GM19395 (cell line): ENCODE measurements at regions not wholly inside any gene's neighbourhood (a gene's known extent, or its start where the extent isn't known, plus 50 kb on each side); places are given as distances from the start of the nearest gene placed in this dataset.

ENCODE experiments used
- ATAC-seq: cut with Tn5 transposase; IDR thresholded peaks from one replicate; pipeline ENCODE4 v1.9.1; 2021; ENCODE audit warnings: mild to moderate bottlenecking, moderate library complexity; ENCODE audit not compliant: unreplicated experiment

- ATAC-seq: no peak
Measured at GRCh38 chr22:19620742-19621371, 93.4 kb upstream of the SEPTIN5 start.

DNA sequence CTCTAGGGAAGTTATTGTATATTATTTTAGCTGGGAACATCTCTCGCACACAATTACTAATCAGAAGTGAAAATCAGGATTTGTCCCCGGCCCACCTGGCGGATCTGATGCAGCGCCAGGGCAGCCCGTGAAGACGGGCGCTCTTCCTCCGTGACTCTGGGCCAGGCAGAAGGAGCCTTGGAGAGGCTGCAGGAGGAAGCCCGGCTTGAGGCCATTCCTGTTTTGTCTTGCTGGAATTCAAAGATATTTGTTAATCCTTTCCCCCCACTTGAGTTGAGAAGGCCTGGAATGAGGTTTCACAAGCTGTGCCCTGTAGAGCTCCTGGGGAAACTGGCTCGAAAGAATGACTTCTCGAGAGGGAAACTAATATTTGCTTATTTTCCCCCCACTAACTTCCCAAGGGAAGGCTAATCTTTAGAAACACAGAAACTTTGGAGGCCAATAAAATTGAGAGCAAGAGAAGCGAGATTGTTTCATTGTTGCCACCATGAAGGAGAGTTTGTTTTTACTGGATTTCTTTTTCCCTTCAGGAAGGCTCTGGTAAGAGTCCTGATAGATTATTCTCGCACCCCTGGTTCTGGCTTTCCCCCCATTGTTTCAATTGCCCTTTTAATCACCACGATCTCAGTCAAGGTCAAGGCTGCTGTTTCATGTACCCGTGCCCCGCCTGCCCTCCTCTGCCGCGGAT lies 92.8 kb upstream of the SEPTIN5 start:
- no peak for ATAC-seq

DNA sequence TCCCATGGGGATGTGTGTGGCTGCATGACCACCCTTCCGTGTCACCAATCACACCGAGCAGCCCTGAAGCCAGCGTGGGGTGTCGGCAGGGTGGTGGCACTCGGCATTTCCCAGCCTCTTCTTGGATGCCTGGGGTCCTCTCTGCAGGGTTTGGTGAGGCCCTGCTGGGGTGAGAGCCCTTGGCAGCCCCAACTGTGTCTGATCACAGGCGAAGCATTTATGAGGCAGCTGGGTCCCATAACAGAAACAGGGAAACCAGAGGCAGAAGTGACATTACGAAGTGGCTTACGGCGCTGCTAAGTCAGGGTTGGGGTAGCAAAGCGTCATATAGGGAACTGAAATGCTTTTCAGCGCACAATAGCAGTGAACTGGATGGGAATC lies 92.3 kb upstream of the SEPTIN5 start:
- ATAC-seq: no peak

GRCh38 chr22:19625331-19626041 lies 88.8 kb upstream of the SEPTIN5 start:
- ATAC-seq: no peak

DNA sequence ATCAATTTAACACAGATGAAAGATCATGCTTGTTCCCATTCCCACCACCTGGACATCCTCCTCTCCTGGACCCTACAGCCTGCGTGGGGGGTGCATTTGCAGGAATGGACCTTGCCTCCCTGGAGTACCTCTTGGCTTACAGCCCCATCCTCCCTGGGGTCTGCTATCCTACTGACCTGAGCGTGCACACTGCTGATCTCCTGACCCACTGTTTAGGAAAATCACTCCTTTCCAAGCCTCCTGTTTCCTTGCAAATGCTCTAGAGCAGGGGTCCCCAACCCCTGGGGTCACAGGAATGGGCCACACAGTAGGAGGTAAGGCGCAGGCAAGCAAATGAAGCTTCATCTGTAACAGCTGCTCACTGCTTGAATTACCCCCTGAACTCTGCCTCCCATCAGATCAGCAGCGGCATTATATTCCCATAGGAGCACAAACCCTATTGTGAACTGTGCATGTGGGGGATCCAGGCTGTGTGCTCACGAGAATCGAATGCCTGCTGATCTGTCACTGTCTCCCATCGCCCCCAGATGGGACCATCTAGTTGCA lies 88.2 kb upstream of the SEPTIN5 start:
- ATAC-seq: no peak

GRCh38 chr22:19626666-19627065 lies 87.6 kb upstream of the SEPTIN5 start:
- ATAC-seq: no peak

DNA sequence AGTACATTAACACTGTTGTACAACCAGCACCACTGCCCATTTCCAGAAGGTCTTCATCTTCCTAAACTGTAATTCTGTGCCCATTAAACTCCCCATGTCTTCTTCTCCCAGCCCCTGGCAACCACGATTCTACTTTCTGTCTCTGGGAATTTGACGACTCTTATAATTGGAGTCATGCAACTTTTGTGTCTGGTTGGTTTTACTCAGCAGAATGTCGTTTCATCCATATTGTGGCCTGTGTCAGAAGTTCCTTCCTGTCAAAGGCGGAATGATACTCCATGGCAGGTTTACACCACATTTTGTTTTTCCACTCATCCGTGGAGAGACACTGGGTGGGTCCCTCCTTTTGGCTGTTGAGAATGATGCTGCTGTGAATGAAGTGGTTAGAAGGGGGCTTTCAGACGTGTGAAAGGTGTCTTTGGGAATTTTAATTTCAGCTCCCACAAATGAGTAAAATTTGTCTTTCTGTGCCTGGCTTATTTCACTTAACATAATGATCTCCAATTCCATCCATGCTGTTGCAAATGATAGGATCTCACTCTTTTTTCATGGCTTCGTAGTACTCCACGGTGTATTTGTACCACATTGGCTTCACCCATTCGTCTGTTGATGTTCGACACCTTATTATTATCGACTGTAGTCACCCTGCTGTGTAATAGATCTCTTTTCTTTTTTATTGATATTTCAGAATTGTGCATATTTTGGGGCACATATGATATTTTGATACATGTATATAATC lies 86.1 kb upstream of the SEPTIN5 start:
- ATAC-seq: no peak

GRCh38 chr22:19629331-19629719 lies 85.0 kb upstream of the SEPTIN5 start:
- no peak for ATAC-seq

DNA sequence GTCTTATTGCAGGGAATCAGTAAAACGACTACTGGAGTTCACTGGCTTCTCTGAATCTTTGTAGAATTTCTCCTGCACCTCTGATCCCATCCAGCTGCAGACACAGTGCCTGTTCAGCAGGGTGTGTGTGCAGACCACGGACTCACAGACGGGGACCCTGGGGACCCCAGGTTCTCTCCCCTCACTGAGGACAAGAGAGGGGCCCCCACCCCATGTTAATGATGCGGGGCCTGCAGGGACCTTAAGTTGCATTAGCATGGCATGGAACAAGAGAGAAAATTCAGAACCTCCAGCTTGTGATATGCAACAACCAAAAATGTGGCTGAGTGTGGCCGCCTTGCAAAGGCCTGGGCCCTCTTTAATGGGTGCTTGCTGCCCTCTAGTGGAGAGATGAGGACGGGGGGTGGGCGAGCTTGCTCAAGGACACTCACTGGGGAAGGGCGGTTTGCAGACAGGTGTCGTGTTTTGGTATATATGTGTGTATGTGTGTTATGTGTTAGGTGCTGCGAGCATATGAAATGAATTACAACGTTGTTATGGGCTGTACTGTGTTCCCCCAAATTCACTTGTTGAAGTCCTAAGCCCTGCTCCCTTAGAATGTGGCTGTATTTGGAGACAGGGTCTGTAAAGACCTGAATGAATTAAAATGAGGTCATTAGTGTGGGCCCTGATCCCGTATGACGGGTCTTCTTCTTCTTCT lies 84.4 kb upstream of the SEPTIN5 start:
- no peak for ATAC-seq

- no peak for ATAC-seq
Measured at GRCh38 chr22:19630614-19631013, 83.7 kb upstream of the SEPTIN5 start.

DNA sequence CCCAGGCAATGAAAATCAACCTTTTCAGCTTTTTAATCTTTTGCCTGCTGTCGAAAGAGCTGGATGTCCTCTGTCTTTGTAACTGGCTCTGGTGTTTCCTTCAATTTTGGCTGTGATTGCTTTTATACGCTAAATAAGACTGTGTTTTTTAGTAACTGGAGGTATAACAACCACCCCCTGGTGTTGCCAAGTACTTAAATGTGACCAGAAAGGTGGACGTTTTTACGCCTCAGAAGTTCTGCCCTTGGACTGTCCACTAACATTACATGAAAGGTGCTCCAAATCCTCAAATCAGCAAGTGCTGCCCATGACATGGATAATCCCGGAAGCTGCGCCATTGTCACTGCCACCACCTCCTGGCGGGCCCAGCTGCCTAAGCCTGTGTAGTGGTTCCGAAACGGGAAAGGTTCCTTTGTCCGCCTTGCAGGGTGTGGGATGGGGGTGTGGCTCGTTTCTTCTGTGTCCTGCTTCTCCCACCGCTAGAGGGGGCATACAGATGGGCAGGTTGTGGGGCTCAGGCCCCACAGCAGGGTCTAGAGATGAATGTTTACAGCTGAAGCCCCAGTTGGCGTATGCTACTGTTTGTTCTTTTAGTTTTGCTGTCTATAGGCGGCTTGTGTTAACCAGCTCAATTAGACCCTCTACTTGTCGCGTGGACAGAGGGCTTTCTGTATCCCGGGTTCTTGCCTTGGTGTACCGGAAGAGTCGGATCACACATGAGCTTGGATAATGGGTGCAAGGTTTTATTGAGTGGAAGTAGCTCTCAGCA lies 82.2 kb upstream of the SEPTIN5 start:
- ATAC-seq: no peak

GRCh38 chr22:19632668-19633148 lies 81.6 kb upstream of the SEPTIN5 start:
- no peak for ATAC-seq

- no peak for ATAC-seq
Measured at GRCh38 chr22:19634226-19634975, 79.9 kb upstream of the SEPTIN5 start.

DNA sequence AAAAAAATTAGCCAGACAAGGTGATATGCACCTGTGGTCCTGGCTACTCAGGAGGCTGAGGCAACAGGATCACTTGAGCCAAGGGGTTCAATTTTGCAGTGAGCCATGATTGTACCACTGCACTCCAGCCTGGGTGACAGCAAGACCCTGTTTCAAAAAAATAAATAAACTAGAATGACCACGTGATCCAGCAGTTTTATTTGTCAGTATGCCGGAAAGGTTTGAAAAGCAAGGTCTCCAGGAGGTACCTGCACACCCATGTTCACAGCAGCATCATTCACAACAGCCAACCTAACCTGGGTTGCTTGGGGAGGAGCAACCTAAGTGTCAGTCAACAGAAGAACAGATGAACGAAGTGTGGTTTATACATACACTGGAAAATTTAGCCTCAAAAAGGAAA lies 78.7 kb upstream of the SEPTIN5 start:
- no peak for ATAC-seq

- ATAC-seq: no peak
Measured at GRCh38 chr22:19636696-19637407, 77.5 kb upstream of the SEPTIN5 start.

DNA sequence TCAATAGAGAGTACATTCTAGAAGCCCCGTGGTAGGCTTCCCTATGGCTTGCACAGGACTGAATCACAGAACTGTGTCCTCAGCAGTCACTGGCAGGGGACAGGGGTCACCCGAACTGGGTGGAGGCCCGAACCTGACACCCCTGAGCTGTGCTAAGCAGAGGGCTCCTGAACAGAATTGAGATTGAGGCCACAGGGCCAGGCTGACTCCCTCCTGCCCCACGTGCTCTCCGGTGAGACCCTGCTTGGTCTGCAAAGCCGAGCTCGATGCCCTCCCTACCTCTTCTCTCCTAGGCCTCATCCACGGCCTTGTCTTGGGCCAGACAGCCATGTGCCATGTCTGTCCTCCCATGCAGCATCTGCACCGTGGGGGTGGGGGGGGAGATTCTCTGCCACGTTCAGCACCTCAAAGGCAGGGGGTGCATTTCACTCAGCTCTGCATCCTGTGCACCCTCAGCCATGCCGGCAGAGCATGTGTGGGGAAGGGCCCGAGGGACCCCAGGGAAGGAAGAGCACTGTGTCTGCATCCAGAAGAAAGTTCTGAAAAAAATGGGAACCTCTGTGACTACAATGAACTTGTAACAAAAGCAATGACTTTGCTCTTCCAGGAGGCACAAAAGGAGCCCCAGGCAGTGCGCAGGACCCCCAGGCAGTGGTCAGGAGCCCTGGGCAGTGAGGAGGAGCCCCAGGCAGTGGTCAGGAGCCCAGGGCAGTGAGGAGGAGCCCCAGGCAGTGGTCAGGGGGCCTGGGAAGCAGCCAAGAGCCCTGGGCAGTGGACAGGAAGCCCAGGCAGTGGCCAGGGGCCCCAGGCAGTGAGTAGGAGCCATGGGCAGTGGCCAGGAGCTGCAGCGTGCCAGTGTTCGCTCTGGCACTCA lies 76.7 kb upstream of the SEPTIN5 start:
- no peak for ATAC-seq

GRCh38 chr22:19638282-19639015 lies 75.9 kb upstream of the SEPTIN5 start:
- ATAC-seq: no peak
